SK-N-SH treated with all-trans-retinoic acid at 6 μM for 48 hours (cell line): ENCODE measurements at regions not wholly inside any gene's neighbourhood (a gene's known extent, or its start where the extent isn't known, plus 50 kb on each side); places are given as distances from the start of the nearest gene placed in this dataset.

Experiments used
- ZFP30 ChIP-seq: fragments of 450-650 bp; formaldehyde crosslinking; IDR thresholded peaks from 2 replicates; pipeline ENCODE4 v1.5.0; 2022; ENCODE audit warnings: mild to moderate bottlenecking, moderate library complexity
- TF ChIP-seq, protein P1 (sequence below): fragments of 250-450 bp; sonication (Bioruptor Pico); IDR thresholded peaks from 2 replicates; pipeline ENCODE4 v1.8.0; 2020; ENCODE audit warnings: mild to moderate bottlenecking, moderate library complexity, borderline replicate concordance
- TF ChIP-seq, protein P2 (sequence below): fragments of 250-450 bp; sonication (Bioruptor Pico); IDR thresholded peaks from 2 replicates; pipeline ENCODE4 v1.5.1; 2021; ENCODE audit warnings: mild to moderate bottlenecking, moderate library complexity
- TF ChIP-seq, protein P3 (sequence below): fragments of 250-450 bp; sonication (Bioruptor Pico); IDR thresholded peaks from 2 replicates; pipeline ENCODE4 v1.5.1; 2020; ENCODE audit warnings: low read depth, mild to moderate bottlenecking, moderate library complexity

DNA sequence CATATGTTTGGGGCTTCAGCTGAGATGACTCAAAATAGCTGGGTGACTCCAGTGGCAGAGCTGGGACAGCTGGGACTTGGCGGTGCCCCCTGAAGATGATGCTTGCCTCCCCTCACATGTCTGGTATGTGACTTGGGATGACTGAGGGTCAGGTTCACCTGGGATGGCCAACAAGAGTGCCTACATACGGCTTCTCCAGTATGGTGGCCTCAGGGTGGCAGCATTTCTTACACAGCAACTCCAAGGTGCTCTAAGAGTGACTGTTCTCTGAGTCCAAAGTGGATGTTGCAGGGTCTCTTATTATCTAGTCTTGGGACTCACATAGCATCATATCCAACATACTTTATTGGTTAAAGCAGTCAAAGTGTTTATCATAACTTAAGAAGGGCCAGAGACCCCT, 87.8 kb upstream of the CENPW start:
- TF ChIP-seq, protein P1, sequence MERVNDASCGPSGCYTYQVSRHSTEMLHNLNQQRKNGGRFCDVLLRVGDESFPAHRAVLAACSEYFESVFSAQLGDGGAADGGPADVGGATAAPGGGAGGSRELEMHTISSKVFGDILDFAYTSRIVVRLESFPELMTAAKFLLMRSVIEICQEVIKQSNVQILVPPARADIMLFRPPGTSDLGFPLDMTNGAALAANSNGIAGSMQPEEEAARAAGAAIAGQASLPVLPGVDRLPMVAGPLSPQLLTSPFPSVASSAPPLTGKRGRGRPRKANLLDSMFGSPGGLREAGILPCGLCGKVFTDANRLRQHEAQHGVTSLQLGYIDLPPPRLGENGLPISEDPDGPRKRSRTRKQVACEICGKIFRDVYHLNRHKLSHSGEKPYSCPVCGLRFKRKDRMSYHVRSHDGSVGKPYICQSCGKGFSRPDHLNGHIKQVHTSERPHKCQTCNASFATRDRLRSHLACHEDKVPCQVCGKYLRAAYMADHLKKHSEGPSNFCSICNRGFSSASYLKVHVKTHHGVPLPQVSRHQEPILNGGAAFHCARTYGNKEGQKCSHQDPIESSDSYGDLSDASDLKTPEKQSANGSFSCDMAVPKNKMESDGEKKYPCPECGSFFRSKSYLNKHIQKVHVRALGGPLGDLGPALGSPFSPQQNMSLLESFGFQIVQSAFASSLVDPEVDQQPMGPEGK (CRISPR knock-in tag) = no peak
- TF ChIP-seq, protein P2, sequence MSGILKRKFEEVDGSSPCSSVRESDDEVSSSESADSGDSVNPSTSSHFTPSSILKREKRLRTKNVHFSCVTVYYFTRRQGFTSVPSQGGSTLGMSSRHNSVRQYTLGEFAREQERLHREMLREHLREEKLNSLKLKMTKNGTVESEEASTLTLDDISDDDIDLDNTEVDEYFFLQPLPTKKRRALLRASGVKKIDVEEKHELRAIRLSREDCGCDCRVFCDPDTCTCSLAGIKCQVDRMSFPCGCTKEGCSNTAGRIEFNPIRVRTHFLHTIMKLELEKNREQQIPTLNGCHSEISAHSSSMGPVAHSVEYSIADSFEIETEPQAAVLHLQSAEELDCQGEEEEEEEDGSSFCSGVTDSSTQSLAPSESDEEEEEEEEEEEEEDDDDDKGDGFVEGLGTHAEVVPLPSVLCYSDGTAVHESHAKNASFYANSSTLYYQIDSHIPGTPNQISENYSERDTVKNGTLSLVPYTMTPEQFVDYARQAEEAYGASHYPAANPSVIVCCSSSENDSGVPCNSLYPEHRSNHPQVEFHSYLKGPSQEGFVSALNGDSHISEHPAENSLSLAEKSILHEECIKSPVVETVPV (CRISPR knock-in tag) = no peak
- no peak for TF ChIP-seq ZFP30 (CRISPR knock-in tag)
- TF ChIP-seq, protein P3, sequence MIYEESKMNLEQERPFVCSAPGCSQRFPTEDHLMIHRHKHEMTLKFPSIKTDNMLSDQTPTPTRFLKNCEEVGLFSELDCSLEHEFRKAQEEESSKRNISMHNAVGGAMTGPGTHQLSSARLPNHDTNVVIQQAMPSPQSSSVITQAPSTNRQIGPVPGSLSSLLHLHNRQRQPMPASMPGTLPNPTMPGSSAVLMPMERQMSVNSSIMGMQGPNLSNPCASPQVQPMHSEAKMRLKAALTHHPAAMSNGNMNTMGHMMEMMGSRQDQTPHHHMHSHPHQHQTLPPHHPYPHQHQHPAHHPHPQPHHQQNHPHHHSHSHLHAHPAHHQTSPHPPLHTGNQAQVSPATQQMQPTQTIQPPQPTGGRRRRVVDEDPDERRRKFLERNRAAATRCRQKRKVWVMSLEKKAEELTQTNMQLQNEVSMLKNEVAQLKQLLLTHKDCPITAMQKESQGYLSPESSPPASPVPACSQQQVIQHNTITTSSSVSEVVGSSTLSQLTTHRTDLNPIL (CRISPR knock-in tag) = no peak
